ENCODE measurements at regions not wholly inside any gene's neighbourhood (a gene's known extent, or its start where the extent isn't known, plus 50 kb on each side); places are given as distances from the start of the nearest gene placed in this dataset.

- TF ChIP-seq CTCF (IDR thresholded peaks at IDR 0.05), result no peak
- no peak for TF ChIP-seq POLR2A (IDR thresholded peaks at IDR 0.05)
Measured at GRCh38 chr11:69348414-69349235, 54.7 kb downstream of the MYEOV start.

All from prostate gland (tissue), 2 donors.